HG03565 (cell line): ENCODE measurements at regions not wholly inside any gene's neighbourhood (a gene's known extent, or its start where the extent isn't known, plus 50 kb on each side); places are given as distances from the start of the nearest gene placed in this dataset.
A peak's percentile ranks its signal among the peaks of the same experiment; 100 is the strongest.
"Not testable (repeated sequence)": the region's sequence is repeated elsewhere in the genome, so short reads cannot be mapped to it uniquely, and the experiment has no call there.

Experiments
- ATAC-seq: cut with Tn5 transposase; IDR thresholded peaks from one replicate; pipeline ENCODE4 v1.9.1; 2021; ENCODE audit warnings: mild to moderate bottlenecking, moderate library complexity; ENCODE audit not compliant: unreplicated experiment

DNA sequence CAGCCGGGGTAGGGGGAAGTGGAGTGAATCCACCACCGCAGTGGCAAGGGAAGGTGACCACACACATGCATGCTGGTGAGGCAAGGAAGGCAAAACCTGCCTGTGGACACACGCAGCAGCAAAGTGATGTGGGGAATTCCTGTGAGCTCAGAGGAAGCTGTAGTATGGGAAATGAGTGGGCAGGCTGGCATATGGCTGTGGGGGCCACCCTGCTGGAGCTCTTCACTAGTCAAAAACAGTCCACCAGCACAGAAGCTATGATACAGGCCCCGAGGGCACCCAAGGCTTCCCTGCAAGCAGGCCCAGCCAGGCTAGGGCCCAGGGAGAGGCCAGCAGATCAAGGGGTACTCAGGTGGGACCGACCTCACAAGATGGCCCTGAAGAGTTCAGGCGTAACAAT lies 239.1 kb downstream of the CHM start:
- no peak for ATAC-seq

- not testable (repeated sequence) for ATAC-seq
Measured at GRCh38 chrX:85772391-85772790, 275.0 kb downstream of the CHM start.

GRCh38 chrX:85765651-85766050 lies 281.7 kb downstream of the CHM start:
- ATAC-seq: no peak

DNA sequence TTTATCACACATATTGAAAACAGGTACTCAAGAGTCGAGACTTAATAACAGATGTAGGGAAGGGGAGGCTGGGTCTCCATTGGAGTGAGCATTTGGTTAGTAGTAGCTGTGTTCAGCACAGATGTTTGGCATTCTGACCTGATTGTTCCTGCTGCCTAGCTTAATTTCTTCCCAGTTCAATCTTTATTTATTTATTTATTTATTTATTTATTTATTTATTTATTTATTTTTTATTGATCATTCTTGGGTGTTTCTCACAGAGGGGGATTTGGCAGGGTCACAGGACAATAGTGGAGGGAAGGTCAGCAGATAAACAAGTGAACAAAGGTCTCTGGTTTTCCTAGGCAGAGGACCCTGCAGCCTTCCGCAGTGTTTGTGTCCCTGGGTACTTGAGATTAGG lies 324.3 kb downstream of the CHM start:
- not testable (repeated sequence) for ATAC-seq

DNA sequence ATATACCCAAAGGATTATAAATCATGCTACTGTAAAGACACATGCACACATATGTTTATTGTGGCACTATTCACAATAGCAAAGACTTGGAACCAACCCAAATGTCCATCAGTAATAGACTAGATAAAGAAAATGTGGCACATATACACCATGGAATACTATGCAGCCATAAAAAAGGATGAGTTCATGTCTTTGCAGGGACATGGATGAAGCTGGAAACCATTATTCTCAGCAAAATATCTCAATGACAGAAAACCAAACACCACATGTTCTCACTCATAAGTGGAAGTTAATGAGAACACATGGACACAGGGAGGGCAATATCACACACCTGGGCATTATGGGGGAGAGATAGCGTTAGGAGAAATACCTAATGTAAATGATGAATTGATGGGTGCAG lies 323.8 kb upstream of the POF1B start:
- not testable (repeated sequence) for ATAC-seq

DNA sequence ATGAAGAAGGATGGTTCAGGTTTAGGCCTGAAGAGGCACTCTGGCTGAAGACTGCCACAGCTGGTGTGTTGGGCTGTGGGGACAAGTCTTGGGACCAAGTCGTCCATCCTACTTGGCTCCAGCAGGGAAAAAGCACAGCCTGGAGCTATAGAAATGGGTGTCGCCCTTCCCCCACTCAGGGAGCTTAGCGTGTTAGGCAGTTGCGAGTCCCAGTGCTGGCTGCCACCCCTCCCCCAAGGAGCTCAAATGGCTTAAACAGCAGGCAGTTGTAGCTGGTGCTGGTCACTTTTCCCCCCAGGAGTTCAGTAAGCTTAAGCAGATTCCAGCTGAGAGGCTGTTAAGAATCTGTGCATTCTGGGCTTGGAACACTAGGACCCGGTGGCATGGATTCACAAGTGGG lies 319.5 kb upstream of the POF1B start:
- ATAC-seq: no peak

DNA sequence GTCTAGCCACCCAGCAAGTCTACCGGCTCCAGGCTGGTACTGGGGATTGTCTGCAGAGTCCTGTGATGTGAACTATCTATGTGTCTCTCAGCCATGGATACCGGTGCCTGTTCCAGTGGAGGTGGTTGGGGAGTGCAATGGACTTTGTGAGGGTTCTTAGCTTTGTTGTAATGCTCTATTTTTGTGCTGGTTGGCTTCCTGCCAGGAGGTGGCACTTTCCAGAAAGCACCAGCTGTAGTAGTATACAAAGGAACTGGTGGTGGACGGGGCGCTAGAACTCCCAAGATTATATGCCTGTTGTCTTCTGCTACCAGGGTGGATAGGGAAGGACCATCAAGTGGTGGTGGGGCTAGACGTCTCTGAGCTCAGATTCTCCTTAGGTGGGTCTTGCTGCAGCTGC lies 306.4 kb upstream of the POF1B start:
- ATAC-seq: no peak

DNA sequence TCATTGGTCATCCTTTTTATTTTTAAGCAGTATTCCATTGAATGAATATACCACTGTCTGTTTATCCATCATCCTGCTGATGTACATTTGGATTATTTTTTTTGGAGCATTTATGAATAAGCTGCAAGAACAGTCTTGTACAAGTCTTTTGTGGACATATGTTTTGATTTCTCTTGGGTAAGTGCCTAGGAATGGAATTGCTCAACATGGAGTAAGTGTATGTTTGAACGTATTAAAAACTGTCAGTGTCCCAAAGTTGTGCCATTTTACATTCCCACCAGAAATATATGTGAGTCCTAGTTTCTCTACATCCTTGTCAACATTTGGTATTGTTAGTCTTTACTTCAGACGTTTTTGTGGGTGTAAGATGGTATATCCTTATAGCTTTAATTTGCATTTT lies 287.0 kb upstream of the POF1B start:
- ATAC-seq: no peak

- ATAC-seq: not testable (repeated sequence)
Measured at GRCh38 chrX:85663970-85664369, 284.5 kb upstream of the POF1B start.

- ATAC-seq: no peak
Measured at GRCh38 chrX:85630901-85631300, 251.4 kb upstream of the POF1B start.

DNA sequence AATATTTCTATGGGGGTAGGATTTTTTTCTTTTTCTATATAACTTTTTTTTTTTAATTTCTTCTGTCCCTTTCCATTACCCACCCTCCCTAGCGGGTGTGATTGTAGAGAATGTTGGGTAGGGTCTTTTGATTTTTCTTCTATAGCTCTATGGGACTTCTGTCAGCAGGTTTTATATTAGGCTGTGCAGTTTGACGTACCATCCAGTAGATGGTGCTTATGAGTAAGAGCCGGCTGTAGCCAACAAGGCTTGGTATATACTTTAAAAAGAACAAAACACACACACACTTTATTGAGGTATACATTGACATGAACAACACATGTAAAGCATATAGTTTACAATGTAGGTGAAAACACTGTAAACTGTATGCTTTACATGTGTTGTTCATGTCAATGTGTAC lies 247.9 kb upstream of the POF1B start:
- no peak for ATAC-seq

DNA sequence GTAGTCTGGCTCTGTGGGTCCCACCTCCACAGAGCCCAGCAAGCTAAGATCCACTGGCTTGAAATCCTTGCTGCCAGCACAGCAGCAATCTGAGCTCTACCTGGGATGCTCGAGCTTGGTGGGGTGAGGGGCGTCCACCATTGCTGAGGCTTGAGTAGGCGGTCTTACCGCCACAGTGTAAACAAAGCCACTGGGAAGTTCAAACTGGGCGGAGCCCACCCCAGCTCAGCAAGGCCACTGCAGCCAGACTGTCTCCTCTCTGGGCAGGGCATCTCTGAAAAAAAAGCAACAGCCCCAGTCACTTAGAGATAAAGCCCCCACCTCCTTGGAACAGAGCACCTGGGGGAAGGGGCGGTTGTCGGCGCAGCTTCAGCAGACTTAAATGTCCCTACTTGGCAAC lies 243.2 kb upstream of the POF1B start:
- no peak for ATAC-seq

DNA sequence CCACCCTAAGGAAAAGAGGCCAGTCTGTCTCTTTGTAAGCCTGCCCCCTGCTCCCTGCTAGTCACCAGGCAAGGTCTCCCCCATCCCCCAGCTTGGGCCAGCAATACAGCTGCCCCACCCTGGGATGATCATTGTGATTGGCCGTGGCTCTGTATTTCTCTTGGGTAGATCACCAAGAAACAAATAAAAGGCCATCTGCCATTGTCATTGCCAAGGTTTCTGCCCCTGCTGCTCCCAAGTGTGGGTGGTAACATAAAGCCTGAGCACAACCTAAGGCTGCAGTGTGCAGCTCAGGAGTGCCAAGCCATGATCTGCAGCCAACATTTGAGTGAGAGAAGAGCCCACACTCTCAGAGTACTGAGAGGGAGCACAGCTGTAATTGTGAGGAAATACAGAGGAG lies 241.0 kb upstream of the POF1B start:
- ATAC-seq: no peak

DNA sequence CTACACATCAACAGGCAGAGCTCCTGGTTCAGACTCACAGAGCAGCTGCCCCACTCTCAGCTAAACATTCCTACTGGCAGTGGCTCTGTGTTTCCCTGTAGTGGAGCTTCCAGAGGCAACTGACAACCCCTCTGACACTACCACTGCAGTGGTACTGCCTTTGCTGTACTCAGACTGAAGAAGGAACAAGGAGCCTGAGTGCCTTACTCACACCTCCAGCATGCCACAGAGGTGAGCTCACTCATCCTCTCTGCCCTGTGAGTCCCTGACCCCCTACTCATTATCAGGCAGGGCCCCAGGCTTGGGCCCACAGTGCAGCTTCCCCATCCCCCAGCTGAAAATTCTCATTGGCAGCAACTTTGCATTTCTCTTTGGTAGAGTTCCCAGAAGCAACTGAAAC lies 240.5 kb upstream of the POF1B start:
- no peak for ATAC-seq

DNA sequence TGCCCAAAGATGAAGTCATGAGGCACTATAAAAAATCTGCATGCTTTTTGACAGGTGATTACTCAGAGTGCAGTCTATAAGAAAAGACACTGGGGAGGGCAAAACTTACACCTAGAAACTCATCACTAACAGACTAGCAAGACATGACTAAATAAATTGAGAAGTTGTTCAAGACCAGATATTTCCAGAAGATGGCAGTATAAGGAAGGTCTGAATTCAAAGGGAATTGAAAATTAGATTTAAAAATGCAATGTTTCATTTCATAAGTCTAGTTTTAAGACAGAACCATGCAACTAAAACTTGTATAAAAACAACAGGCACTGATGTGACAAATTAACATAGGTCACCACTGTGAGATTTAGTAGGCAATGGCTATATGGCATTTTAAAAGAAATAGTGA lies 232.5 kb upstream of the POF1B start:
- ATAC-seq: no peak

DNA sequence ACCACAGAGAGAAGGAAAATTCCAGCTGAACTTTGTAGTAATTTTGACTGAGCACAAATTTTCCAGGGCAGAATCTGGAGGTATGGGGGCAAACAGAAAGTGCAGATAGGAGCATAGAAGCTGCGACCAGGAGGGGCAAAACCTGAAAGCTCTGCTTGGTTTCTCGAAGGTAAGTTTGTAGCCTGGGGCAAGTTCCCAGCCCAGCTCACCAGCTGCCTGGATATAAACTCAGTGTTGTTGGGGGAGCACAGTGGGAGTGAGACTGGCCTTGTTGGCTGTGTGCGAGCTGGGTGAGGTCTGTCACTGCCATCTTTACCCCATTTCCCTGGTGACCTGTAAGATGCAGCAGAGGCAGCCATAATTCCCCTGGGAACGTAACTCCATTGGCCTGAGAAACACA lies 213.5 kb upstream of the POF1B start:
- no peak for ATAC-seq

DNA sequence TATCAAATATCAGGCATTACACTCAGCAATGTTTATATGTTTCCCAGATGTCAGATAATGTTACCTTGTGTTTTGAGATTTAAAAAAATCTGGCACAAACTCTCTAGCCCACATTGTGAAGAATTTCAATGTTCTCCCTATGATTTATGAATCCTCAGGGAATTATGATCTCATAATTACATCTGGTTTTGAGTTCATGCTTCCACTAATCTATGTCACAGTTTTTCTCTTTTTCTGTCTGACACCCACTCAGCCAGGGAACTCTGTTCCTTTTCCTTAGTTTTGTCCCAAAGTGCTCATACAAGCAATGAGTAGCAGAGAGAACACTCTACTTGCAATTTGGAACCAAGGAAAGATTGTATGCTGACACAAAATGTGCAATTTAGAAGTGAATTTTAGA lies 212.1 kb upstream of the POF1B start:
- ATAC-seq: no peak

GRCh38 chrX:85590638-85591037 lies 211.2 kb upstream of the POF1B start:
- ATAC-seq: no peak

DNA sequence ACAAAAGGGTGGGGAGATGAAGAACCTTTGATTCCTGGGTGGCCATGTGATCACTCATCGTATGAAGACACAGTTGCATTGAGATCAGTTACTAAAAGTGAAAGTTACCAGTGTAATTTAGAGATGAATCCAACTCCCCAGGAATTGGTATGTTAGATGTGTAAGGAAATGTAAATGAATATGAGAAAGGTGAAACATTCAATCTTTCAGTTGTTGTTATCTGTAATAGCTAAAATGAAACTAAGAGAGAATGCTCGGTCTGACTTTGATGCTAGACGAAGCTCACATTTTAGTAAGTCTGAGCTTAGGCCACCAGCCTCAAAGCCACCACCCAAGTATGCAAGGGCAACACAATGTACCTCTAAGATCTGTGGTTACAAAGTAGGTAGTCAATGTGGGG lies 194.3 kb upstream of the POF1B start:
- peak; percentile 82 for ATAC-seq

DNA sequence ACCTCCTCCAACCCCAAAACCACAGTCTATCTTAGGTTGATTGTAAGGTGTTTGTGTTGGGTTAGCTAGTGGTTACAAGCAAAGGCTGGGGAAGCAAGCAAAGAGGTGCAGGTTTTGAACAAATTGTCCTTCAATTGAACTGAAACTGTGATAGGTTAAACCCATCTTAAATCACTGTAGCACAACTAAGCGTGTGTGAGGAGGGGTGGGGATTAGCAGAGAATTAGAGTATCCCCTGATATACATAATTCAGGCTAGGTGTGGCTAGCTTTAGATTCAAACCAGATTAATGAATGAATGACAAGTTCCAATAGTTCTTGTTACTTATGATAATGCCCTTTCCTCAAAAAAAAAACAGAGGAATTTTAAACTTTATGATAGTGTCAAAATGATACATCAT lies 191.0 kb upstream of the POF1B start:
- no peak for ATAC-seq

DNA sequence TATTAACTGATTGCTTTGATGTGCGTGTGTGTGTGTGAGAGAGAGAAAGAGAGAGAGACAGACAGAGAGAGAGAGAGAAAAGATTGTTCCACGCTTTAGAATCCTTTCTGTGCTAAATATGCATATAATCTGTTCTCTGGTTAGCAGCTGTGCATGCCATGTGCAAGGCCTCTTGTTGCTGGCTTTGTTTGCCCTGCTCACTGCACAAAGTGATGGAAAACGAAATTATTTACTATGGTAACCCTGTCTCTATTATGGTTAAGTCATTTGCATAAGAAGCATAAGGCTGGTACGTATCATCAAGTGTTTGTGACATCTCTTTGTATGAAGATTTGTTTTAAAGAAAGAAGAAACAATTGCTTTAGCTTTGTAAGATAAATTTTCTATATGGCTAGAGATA lies 190.2 kb upstream of the POF1B start:
- ATAC-seq: no peak

DNA sequence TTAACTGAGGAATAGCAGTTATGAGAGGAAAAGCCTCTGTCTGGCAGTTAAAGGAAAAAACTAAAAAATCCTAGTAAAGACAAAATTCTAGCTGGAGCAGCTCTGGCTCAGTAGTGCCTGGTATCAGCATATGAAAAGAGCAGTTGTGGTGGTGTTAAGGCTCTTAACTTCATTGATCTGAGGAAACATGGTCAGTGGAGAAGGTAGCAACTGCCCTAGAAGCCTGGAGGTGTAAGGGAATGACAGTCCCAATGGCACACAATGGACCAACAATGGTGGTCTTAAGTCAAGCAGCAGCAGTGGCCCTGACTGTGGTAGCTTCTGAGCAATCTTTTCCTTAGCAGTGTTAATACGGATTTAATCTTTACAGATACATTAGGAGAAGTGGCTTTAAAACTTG lies 189.6 kb upstream of the POF1B start:
- ATAC-seq: no peak

DNA sequence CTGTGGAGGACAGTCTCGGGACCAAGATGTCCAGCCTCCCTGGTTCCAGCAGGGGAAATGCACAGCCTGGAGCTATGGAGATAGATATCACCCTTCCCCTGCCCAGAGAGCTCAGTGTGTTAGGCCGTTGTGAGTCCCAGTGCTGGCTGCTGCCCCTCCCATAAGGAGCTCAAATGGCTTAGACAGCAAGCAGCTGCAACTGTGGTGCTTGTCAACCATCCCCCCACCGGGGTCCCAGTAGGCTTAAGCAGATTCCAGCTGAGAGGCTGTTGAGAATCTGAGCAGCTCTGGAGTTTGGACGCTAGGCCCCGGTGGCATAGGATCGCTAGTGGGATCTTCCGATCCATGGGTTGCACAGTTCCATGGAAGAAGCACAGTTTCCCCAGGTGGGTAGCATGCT lies 181.8 kb upstream of the POF1B start:
- no peak for ATAC-seq

DNA sequence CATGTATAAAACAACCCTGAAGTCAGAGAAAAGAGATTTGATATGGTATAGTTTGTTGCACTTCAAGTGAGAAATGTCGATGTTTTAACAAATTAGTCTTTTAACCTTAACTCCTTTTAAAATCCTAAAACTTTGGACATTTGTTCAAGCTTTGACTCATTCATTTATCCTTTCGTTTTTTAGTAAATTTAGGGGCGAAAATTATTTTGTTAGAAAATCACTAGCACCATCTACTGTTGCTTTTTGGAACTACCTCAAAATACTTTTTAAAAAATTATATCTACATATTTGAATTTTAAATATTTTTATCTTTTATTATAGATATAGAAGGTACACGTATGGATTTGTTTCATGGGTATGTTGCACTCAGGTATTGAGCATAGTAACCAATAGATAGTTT lies 165.1 kb upstream of the POF1B start:
- no peak for ATAC-seq
